DMS153 (cell line): ENCODE measurements at regions not wholly inside any gene's neighbourhood (a gene's known extent, or its start where the extent isn't known, plus 50 kb on each side); places are given as distances from the start of the nearest gene placed in this dataset.

ENCODE experiments used
- DNase-seq: peaks from one replicate; lab custom pipeline; 2025; lab: John Stamatoyannopoulos, UW

GRCh38 chr17:79150035-79150733, 75.6 kb downstream of the ENGASE start:
- DNase-seq: no peak

DNA sequence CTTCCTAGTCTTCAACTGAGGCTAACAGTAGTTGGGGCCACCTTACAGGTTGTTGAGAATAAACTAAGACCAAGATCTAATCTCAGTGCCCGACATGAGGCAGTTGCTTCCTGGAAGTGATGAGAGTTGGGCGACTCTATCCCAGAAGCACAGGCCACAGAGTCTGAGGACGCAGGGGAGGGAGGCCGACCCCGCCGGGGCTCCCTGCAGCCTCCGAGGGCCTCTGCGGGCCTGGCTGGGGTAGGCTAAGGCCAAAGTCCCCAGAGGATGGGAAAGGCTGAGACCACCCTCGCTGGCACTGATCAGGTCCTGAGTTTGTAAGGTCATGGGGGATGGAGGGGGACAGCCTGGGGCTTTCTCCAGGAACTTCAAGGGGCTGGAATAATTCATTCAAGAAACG, 74.0 kb downstream of the ENGASE start:
- DNase-seq: no peak

GRCh38 chr17:79147746-79148506, 73.3 kb downstream of the ENGASE start:
- DNase-seq: no peak

GRCh38 chr17:79146562-79146961, 71.9 kb downstream of the ENGASE start:
- no peak for DNase-seq

DNA sequence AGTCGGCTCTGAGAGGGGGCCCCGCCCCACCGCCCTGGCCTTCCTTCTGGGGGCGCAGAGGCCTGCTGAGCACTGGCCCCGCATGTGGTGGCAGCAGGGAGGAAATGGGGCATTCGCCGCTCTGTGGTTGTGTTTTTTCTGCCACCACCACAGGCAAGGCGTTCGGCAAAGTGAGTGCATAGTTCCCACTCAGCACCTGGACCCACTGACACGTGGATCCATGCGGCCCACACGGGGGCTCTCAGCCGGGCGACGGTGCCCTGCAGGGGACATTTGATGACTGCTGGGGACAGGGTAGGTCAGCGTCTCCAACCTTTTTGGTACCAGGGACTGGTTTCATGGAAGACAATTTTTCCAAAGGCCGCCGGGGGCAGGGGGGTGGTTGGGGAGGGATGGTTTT, 70.9 kb downstream of the ENGASE start:
- no peak for DNase-seq

GRCh38 chr17:79144133-79144532, 69.5 kb downstream of the ENGASE start:
- no peak for DNase-seq

DNA sequence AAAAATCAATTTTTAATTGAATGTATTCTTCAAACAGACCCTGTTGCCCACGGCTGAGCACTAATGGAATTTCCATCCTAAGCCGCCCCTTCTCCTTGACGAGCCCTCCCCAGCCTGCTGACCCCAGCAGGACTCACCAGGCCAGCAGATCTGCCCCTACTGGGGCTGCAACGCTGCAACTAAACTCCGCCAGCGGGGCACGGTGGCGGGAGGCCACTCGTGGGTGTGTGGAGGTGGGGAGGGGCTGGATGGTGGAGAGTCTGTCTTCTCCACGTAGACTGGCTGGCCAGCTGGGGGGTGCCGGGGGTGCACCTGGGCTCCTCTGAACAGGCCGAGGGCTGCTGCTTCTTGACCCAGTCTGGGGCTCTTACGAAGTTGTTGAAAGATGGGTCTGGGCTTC, 67.8 kb downstream of the ENGASE start:
- no peak for DNase-seq

DNA sequence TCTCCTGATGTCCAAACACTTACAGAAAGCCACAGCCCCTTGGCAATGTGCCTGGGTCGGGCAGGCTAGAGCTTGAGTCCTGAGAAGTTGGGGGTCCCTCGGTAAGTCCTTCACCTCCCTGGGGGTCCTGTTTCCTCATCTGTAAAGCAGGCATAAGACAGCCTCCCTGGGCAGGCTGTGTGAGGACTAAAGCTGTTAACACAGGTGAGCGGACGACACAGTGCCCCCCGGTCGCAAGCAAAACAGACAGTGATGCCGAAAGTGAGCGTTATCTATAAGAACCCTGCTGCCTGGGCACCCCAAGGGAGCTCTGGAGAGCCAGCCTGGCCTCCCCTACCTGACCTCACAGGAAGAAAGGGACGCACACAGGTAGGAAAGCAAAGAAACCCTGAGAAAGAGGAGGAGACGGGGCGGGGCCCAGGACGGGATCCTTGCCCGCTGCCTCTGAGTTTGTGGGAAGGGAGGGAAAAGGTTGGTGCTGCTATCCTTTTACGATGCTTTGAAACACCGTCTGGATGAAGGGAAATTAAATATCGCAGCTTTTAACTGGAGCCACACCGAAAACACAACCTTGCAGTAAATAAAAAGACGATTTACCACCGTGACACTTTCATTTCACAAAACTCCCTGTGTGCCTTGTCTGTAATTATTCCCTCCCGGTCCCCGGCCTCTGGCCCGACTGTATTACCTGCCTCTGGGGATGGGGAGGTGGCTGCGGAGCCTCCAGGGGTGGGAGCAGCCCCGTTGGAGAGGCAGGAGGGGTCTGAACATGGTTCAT, 67.1 kb downstream of the ENGASE start:
- DNase-seq: no peak

DNA sequence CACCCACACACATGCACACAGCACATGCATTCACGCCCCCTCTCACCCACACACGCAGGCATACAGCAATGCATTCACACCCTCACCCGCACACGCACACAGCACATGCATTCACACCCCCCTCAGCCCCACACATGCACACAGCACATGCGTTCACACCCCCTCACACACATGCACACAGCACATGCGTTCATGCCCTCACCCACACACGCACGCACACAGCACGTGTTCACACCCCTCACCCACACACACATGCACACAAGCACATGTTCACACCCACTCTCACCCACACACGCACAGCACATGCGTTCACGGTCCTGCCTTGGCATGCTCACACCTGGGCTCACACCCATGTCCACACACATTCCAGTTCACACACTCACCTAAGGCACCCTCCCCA, 64.2 kb downstream of the ENGASE start:
- DNase-seq: no peak

GRCh38 chr17:79137789-79138165, 63.2 kb downstream of the ENGASE start:
- no peak for DNase-seq

DNA sequence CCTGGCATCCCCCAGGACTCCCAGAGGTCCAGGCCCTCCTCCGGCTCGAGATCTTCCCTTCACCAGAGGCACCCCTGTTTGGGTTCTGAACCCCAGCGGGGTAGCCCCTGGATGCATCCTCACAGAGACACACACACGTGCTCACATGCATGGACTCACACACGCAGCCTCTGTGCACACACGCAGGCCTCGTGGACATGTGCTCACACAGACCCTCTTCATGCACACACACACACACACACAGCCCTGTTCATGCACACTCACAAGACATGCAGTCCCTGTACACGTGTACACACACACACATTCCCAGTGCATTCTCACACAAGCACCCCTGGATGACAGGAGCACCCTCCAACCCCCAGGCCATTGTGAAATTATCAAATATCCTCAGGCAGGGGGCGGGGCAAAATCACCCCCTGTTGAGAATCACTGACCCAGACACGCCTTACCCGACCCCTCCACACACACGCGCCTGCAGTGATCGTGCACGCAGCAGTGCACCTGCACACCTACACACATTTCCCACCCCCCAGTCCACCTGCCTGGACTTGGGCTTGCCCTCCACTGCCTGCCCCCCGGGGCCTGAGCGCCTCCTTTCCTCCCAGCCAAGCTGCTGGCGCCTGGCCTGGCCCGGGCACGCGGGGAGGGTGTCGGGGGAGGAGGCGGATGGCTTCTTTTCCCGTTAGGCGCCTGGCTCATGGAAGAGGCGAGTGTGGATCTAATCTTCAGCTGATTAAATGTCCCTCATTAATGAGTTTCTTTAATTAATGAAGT, 62.6 kb downstream of the ENGASE start:
- no peak for DNase-seq

GRCh38 chr17:79136596-79136995, 62.0 kb downstream of the ENGASE start:
- no peak for DNase-seq
